ENCODE measurements at regions not wholly inside any gene's neighbourhood (a gene's known extent, or its start where the extent isn't known, plus 50 kb on each side); places are given as distances from the start of the nearest gene placed in this dataset.

DNA sequence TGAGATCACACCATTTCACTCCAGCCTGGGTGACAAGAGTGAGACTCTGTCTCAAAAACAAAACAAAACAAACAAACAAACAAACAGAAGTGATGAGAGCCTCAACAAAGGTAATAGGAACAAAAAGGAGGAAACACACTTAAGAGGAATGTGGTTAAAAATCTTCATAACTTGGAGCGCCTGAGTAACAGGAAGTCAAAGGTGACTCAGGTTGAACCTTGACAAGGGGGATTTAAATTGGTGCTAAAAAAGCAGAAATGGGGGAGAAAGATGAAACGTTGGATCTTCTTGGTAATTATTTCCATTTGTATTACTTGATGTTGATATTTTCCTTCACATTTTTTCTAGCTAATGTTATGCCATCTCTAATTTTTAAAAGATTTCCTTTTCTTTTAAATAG lies 318.5 kb upstream of the TCF4 start:
- TF ChIP-seq POLR2A (IDR thresholded peaks at IDR 0.05), result no peak
- TF ChIP-seq, protein P1, sequence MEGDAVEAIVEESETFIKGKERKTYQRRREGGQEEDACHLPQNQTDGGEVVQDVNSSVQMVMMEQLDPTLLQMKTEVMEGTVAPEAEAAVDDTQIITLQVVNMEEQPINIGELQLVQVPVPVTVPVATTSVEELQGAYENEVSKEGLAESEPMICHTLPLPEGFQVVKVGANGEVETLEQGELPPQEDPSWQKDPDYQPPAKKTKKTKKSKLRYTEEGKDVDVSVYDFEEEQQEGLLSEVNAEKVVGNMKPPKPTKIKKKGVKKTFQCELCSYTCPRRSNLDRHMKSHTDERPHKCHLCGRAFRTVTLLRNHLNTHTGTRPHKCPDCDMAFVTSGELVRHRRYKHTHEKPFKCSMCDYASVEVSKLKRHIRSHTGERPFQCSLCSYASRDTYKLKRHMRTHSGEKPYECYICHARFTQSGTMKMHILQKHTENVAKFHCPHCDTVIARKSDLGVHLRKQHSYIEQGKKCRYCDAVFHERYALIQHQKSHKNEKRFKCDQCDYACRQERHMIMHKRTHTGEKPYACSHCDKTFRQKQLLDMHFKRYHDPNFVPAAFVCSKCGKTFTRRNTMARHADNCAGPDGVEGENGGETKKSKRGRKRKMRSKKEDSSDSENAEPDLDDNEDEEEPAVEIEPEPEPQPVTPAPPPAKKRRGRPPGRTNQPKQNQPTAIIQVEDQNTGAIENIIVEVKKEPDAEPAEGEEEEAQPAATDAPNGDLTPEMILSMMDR (IDR thresholded peaks at IDR 0.05), result no peak

All from prostate gland (tissue), 2 donors.